Inflammatory macrophage (primary cell): ENCODE measurements at regions not wholly inside any gene's neighbourhood (a gene's known extent, or its start where the extent isn't known, plus 50 kb on each side); places are given as distances from the start of the nearest gene placed in this dataset.

Experiments used
- DNase-seq, 2 donors: peaks; one replicate each; pipeline ENCODE4 v3.0.0-alpha.2; 2020 to 2022

DNA sequence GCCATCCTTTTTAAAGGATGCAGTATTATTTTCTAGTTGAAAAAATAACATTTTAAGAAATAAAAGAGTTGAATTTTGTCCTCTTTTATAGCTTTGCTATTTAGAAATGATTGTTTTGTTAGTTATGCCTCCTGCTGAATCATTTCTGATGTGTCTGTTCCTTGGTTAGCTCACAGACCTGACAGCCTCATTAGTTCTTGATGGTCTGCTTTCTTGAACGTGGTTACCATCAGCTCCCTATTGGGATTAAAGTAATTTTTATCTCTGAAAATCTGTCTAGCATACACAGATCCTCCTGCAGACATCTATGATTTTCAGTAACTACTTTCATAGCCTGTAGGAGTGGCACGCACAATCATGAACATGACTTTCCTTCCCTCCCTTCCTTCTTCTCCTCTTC is 447.6 kb upstream of the B3GALT2 start:
- no peak for DNase-seq

DNA sequence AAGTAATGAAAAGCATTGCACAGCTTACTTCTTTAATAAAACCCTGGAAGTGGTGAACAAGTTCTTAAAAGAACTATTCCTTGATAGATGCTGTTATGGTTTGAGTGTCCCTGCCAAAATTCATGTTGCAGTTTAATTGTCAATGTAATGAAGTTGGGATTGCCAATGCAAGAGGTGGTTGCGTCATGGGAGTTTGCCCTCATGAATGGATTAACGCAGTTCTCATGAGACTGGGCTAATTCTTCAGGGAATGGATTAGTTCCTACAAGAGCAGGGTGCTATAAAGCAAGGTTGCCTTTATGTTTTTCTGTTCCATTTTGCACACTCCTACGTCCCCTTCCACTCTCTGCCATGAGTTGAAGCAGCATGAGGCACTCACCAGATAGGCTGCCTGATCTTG is 446.7 kb upstream of the B3GALT2 start:
- no peak for DNase-seq

GRCh38 chr1:193631306-193631705 is 444.9 kb upstream of the B3GALT2 start:
- DNase-seq, result no peak

GRCh38 chr1:193629875-193630274 is 443.5 kb upstream of the B3GALT2 start:
- peak in 1 of 2 donors; percentile 4 for DNase-seq

GRCh38 chr1:193626695-193627094 is 440.3 kb upstream of the B3GALT2 start:
- no peak for DNase-seq

DNA sequence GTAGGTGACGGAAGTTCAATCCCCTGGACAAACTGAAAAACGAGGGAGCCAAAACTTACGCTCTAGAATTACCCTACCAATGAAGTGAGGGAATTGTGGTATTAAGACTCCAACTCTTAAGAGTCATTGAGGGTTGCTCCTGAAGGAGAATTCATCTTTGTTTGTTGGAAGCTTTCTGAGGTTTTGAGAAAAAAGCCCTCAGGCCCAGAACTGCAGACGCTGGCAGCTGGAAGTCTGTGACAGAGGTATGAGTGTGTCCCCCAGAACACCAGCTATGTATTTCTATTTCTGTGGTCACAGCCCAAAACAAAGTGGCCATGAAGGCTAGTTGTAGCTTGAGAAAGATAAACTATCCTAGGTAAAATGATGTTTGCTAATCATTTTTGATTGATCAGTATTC is 438.8 kb upstream of the B3GALT2 start:
- DNase-seq, result no peak

GRCh38 chr1:193619911-193620310 is 433.5 kb upstream of the B3GALT2 start:
- DNase-seq, result no peak

GRCh38 chr1:193614817-193615216 is 428.4 kb upstream of the B3GALT2 start:
- DNase-seq, result peak; percentile 10 to 35

GRCh38 chr1:193614275-193614674 is 427.9 kb upstream of the B3GALT2 start:
- DNase-seq, result no peak

DNA sequence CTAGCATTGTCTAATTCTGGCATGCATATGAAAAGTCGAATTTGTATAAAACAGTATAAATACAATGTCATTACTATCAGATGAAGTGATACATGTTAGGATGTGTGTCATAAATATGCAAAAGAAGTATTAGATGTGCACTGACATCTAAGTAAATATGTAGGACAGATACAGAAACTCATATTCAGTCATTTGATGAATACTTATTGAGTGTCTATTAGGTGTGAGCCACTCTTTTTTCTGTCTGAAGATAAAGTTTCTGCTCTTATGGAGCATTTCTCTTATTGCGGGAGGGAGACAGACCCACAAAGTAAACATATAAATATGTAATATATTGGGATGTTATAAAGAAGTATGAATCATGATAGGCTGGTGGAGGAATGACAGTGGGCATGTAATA is 426.6 kb upstream of the B3GALT2 start:
- no peak for DNase-seq

DNA sequence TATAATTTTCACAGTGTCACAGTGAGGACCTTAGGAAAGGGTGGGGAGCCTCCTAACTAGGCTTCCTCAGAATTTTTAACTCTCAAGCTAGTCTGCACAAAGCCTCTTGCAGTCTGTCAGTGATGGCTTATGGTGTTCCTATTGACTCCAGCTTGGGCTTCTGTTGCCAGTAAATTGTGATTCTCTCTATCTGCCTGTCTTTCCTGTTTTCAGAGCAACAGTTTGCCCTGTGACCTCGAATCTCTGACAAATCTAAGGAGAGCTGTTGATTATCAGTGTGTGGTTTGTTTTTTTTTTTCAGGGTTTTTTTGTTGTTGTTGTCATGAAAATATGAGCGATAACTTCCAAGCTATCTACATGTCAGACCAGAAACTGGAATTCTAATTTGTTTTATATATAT is 423.2 kb upstream of the B3GALT2 start:
- DNase-seq, result no peak

DNA sequence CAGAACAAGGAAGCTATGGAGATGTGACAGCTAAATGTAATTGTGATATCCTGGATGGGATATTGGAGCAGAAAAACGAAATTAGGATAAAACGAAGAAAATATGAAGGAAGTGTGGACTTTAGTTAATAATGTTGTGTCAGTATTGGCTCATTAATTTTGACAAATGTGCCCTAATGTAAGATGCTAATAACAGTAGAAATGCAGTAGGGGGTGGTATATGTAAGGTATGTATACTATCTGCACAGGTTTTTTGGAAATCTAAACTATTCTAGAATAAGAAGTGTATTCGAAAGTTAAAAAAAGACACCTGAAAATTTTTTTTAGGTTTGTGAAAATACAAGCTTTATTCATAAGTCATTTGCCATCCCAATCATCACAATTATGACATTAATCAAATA is 421.4 kb upstream of the B3GALT2 start:
- no peak for DNase-seq

DNA sequence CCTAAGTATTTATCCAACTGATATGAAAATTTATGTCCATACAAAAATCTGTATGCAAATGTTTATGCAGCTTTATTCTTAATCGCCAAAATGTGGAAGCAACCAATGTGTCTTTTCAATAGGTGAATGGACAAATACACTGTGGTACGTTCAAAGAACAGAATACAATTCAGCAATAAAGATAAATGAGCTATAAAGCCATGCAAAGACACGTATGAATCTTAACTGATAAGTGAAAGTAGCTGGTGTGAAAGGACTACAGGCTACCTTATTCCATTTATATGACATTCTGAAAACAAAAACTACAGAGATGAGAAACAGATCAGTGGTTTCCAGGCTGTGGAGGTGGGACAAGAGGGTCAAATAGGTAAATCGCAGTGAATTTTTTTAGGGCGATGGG is 419.6 kb upstream of the B3GALT2 start:
- DNase-seq, result no peak

- DNase-seq, result no peak
These were observed 416.3 kb upstream of the B3GALT2 start for GRCh38 chr1:193602705-193603104.

DNA sequence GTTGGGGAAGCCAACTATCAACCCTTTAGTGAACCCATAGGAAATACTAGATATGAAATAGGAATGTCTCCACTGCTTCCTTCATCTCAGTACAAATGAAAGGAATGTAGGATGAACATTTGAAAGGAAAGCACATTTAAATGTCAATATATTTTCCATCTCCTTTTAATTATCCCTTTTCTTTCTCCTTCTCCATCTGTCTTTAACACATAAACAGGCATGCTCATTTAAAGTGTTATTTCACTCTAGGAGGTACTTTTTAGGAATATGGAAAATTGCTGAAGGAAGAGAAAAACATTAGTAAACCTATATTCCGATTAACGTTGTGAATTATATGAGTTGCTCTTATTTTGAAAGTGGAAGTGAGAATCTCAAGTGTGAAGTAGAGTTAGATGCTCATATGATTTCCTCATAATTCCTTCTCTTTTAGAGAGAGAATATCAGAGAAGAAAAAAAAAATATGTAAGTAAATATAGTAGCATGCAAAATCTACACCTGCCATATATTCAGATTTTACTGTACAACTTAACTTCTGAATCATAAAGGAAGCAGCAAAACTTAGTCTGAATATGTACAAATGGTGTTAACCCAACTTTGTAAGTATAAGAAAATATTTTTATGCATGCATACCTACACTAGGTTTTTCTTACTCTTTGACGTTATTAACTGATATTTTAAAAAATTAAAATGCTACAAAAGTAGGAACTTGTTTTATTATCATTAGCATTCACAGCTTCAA is 406.9 kb upstream of the B3GALT2 start:
- peak in 1 of 2 donors; percentile 25 for DNase-seq

DNA sequence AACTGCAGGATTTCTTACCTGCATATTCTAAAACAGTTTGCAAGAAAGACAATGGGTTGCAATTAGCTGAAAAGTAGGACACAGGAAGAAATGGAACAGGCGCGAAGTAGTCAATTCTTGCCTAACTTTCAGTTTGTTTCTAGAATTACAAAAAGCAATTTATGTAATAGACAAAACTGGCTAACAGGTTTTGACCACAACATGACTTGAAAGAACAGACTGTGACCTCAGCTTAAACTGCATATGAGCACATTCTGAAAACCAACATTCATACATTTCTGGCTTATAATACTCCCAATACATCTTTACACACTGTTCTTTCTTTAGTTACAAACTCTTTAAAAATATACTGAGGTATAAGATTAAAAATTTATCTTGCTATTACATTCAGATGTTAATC is 405.9 kb upstream of the B3GALT2 start:
- DNase-seq, result peak in 1 of 2 donors; percentile 36

GRCh38 chr1:193590102-193590501 is 403.7 kb upstream of the B3GALT2 start:
- no peak for DNase-seq

GRCh38 chr1:193589597-193590040 is 403.2 kb upstream of the B3GALT2 start:
- no peak for DNase-seq

- no peak for DNase-seq
These were observed 402.1 kb upstream of the B3GALT2 start for GRCh38 chr1:193588311-193589082.

DNA sequence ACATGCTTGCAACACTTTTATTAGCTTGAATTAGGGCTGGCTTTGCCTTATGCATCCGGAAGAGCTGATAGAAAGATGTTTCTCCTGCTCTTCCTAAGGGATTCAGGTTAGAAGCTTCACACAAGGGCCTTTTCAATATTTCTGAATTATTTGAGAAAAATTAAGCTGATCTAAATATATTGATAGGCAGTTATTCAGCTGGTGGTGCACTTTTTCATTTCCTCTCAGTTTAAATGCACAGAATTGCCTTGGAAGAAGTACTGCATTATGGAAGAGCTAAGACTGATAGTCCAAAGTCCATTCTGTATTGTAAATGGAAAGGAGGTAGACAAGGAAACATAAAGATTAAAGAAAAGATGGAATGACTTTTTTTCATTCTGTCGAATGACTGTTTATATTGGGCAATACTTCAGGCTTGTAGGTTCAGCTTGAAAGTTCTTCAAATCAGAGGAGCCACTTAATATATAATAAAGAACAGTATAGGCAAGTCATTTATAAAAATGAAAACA is 398.4 kb upstream of the B3GALT2 start:
- DNase-seq, result no peak

GRCh38 chr1:193581341-193581740 is 394.9 kb upstream of the B3GALT2 start:
- DNase-seq, result no peak

DNA sequence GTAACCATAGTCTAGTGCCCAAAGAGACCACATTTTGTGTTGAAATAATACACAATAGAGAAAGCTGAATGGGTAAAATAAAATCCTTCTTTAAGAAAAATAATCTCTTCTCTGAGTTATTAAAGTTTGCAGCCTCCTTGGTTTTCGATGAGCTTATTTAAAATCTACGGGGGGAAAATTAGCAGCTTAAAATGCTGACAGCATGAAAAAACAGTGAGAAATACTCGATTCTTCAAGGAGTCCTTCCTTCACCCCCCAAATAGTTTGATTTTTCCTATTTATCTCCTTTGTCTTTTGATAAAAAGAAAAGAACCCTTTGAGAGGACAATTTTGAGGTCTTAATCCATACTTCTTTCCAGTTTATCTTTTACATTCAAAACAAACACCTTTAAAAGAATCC is 394.0 kb upstream of the B3GALT2 start:
- DNase-seq, result no peak

- no peak for DNase-seq
These were observed 392.9 kb upstream of the B3GALT2 start for GRCh38 chr1:193579323-193579722.

- no peak for DNase-seq
These were observed 388.5 kb upstream of the B3GALT2 start for GRCh38 chr1:193574913-193575312.
